ENCODE measurements at regions not wholly inside any gene's neighbourhood (a gene's known extent, or its start where the extent isn't known, plus 50 kb on each side); places are given as distances from the start of the nearest gene placed in this dataset.

- TF ChIP-seq U2AF1 (optimal IDR thresholded peaks at IDR 0.05; ENCODE audit: low read depth, low read length) (no peak), ZNF839 (CRISPR knock-in tag; IDR thresholded peaks at IDR 0.05; ENCODE audit: borderline replicate concordance) (no peak), ZNF180 (CRISPR knock-in tag; IDR thresholded peaks at IDR 0.05; ENCODE audit: borderline replicate concordance, low read depth) (no peak), KLF16 (CRISPR knock-in tag; IDR thresholded peaks at IDR 0.05) (no peak), POLR2A (IDR thresholded peaks at IDR 0.05; ENCODE audit: insufficient read depth in 1 of 2, low read depth in 2 of 2, low read length in 2 of 2) (no peak), SRF (IDR thresholded peaks at IDR 0.05; ENCODE audit: low read depth, low read length) (no peak), NFATC3 (CRISPR knock-in tag; IDR thresholded peaks at IDR 0.05) (no peak), ZNF710 (CRISPR knock-in tag; IDR thresholded peaks at IDR 0.05; ENCODE audit: borderline replicate concordance) (no peak), PAWR (CRISPR knock-in tag; IDR thresholded peaks at IDR 0.05; ENCODE audit: borderline replicate concordance) (no peak), TEF (CRISPR knock-in tag; IDR thresholded peaks at IDR 0.05) (no peak), NR2F2 (IDR thresholded peaks at IDR 0.05; ENCODE audit: borderline replicate concordance, low read depth) (no peak), TFE3 (CRISPR knock-in tag; IDR thresholded peaks at IDR 0.05) (no peak), ZNF354B (CRISPR knock-in tag; IDR thresholded peaks at IDR 0.05) (no peak), ZC3H4 (CRISPR knock-in tag; IDR thresholded peaks at IDR 0.05; ENCODE audit: borderline replicate concordance) (no peak), RBM22 (optimal IDR thresholded peaks at IDR 0.05; ENCODE audit: low read length) (no peak), ZNF251 (CRISPR knock-in tag; IDR thresholded peaks at IDR 0.05) (no peak), KDM2A (CRISPR knock-in tag; IDR thresholded peaks at IDR 0.05; ENCODE audit: borderline replicate concordance, low read depth) (no peak), E2F2 (CRISPR knock-in tag; IDR thresholded peaks at IDR 0.05; ENCODE audit: borderline replicate concordance) (no peak), ZBTB21 (CRISPR knock-in tag; IDR thresholded peaks at IDR 0.05) (no peak), EZH2 (conservative IDR thresholded peaks at IDR 0.05; ENCODE audit: low read depth, low read length) (no peak)
- H3K27me3 ChIP-seq (ENCODE audit: control insufficient read depth in 1 of 2, insufficient read depth in 2 of 2, low read length in 2 of 2), result no peaks in the 10 kb centered on the region; a peak in 1 of 5 replicates
- ChIA-PET POLR2A (no interaction called here), CTCF (ENCODE audit: low intra/inter-chr PET ratio, low total read pairs) (no interaction called here)
- FAIRE-seq (no peak), DNase-seq (ENCODE audit: low spot score) (no peak), ATAC-seq (no peak)
- intact Hi-C loops (cut with micrococcal nuclease; ENCODE audit: unreplicated experiment), result no loop called here
- no peaks in the 10 kb centered on the region for H3K36me3 ChIP-seq (replicated peaks in 1 of 2; ENCODE audit: control insufficient read depth in 1 of 2, insufficient read depth in 2 of 2, low read length in 2 of 2)
- H3K4me2 ChIP-seq (ENCODE audit: low read depth, low read length), result no peak overlapping the region
- no peaks in the 10 kb centered on the region for H3K79me2 ChIP-seq (ENCODE audit: insufficient read depth, low read length)
- no TSS peak for BruUV-seq (replicated peaks)
- in situ Hi-C loops (cut with HindIII; ENCODE audit: extremely low pct_ligation_motif_present, low pct_unique_long_range_greater_than_20kb), result no loop called here
- H3K27ac ChIP-seq (ENCODE audit: extremely low read length, insufficient read depth, low read length), result no peak overlapping the region
- 42% methylated on average over 3 of the region's 3 CpGs for WGBS (ENCODE audit: low lambda C conversion rate)
- no peak overlapping the region for H3K4me3 ChIP-seq (replicated peaks in 1 of 3; ENCODE audit: insufficient read depth in 1 of 3, low read depth in 2 of 3, low read length in 3 of 3)
- no peaks in the 10 kb centered on the region for H3K4me1 ChIP-seq (ENCODE audit: insufficient read depth, low read length)
- no peaks in the 10 kb centered on the region for H4K20me1 ChIP-seq (ENCODE audit: insufficient read depth, low read length)
- H2AFZ ChIP-seq (ENCODE audit: low read length), result no peak overlapping the region
- H3K9ac ChIP-seq (ENCODE audit: insufficient read depth, low read depth, low read length), result no peak overlapping the region
- no peaks in the 10 kb centered on the region for H3K9me3 ChIP-seq (ENCODE audit: low read length)
These were observed 194.5 kb upstream of the JAG1 start for GRCh38 chr20:10868299-10868698.
